DOHH2 (cell line): ENCODE measurements at regions not wholly inside any gene's neighbourhood (a gene's known extent, or its start where the extent isn't known, plus 50 kb on each side); places are given as distances from the start of the nearest gene placed in this dataset.
A peak's percentile ranks its signal among the peaks of the same experiment; 100 is the strongest.

Experiments used
- H3F3A ChIP-seq: fragments of 200-600 bp; sonication (generic), shearing (Covaris generic); 2 replicates; pipeline ENCODE4 v1.6.0; 2016; ENCODE audit warnings: antibody characterized with exemption, mild to moderate bottlenecking; ENCODE audit not compliant: control insufficient read depth, insufficient read depth
- H3K27ac ChIP-seq: fragments of 200-600 bp; sonication (generic); 2 replicates; pipeline ENCODE4 v1.5.1; 2014; ENCODE audit warnings: low read depth, mild to moderate bottlenecking, low read length, moderate library complexity
- H3K27me3 ChIP-seq: fragments of 200-600 bp; sonication (generic); 2 replicates; pipeline ENCODE4 v1.6.1; 2014; ENCODE audit warnings: mild to moderate bottlenecking, low read length, mixed read lengths; ENCODE audit not compliant: control insufficient read depth
- H3K36me3 ChIP-seq: fragments of 200-600 bp; sonication (generic); 2 replicates; pipeline ENCODE4 v1.6.1; 2014; ENCODE audit warnings: mild to moderate bottlenecking, low read length, moderate library complexity, mixed read lengths; ENCODE audit not compliant: control insufficient read depth
- H3K4me1 ChIP-seq: fragments of 200-600 bp; sonication (generic); 2 replicates; pipeline ENCODE4 v1.6.1; 2014; ENCODE audit warnings: mild to moderate bottlenecking, low read length, mixed read lengths; ENCODE audit not compliant: control insufficient read depth
- H3K4me2 ChIP-seq: fragments of 200-600 bp; sonication (generic); 2 replicates; pipeline ENCODE4 v1.6.0; 2014; ENCODE audit warnings: mild to moderate bottlenecking, low read length, moderate library complexity
- H3K4me3 ChIP-seq: fragments of 200-600 bp; sonication (generic); 2 replicates; pipeline ENCODE4 v1.5.1; 2014; ENCODE audit warnings: mild to moderate bottlenecking, low read length, mixed read lengths
- H3K79me2 ChIP-seq: fragments of 200-600 bp; sonication (generic); 2 replicates; pipeline ENCODE4 v1.6.1; 2014; ENCODE audit warnings: mild to moderate bottlenecking, low read length, mixed read lengths; ENCODE audit not compliant: control insufficient read depth
- H3K9me2 ChIP-seq: fragments of 200-600 bp; sonication (generic); replicated peaks from 2 replicates; pipeline ENCODE4 v1.6.1; 2014; ENCODE audit warnings: mild to moderate bottlenecking, low read length, mixed read lengths; ENCODE audit not compliant: control insufficient read depth
- H3K9me3 ChIP-seq: fragments of 200-600 bp; sonication (generic); 2 replicates; pipeline ENCODE4 v1.6.1; 2014; ENCODE audit warnings: antibody characterized with exemption, low read length, mixed read lengths; ENCODE audit not compliant: control insufficient read depth, insufficient read depth
- H4K20me1 ChIP-seq: fragments of 200-600 bp; sonication (generic); 2 replicates; pipeline ENCODE4 v1.6.0; 2014; ENCODE audit warnings: low read depth, mild to moderate bottlenecking, antibody characterized with exemption, low read length, moderate library complexity; ENCODE audit not compliant: control insufficient read depth, insufficient read depth
- CTCF ChIP-seq: fragments of 200-600 bp; sonication (generic); IDR thresholded peaks from one replicate; pipeline ENCODE4 v1.5.1; 2014; ENCODE audit warnings: antibody characterized with exemption, mild to moderate bottlenecking, low read depth, low read length; ENCODE audit not compliant: poor library complexity, severe bottlenecking
- EZH2phosphoT487 ChIP-seq: fragments of 200-600 bp; sonication (generic); IDR thresholded peaks from 2 replicates; pipeline ENCODE4 v1.6.1; 2017; ENCODE audit warnings: borderline replicate concordance, mild to moderate bottlenecking, antibody characterized with exemption, low read length, moderate library complexity, mixed read lengths

GRCh38 chr1:221166559-221167318, 287.5 kb downstream of the HLX start:
- peak overlapping the region; percentile 68 for H3K4me3 ChIP-seq
- peak overlapping the region; percentile 91 for H3K4me2 ChIP-seq
- H3K9me2 ChIP-seq, result no peaks in the 10 kb centered on the region
- H4K20me1 ChIP-seq, result no peaks in the 10 kb centered on the region
- H3K4me1 ChIP-seq, result peaks cover 84% of the 10 kb centered on the region
- no peaks in the 10 kb centered on the region for H3K27me3 ChIP-seq
- H3K27ac ChIP-seq, result peak overlapping the region; percentile 97
- H3K36me3 ChIP-seq, result peaks cover 2% of the 10 kb centered on the region; the same call in 1 of the 2 replicates
- TF ChIP-seq CTCF, result no peak
- TF ChIP-seq EZH2phosphoT487, result no peak
- peaks cover 23% of the 10 kb centered on the region for H3F3A ChIP-seq
- peaks cover 9% of the 10 kb centered on the region; the same call in 1 of the 2 replicates for H3K9me3 ChIP-seq
- H3K79me2 ChIP-seq, result no peaks in the 10 kb centered on the region

- peak overlapping the region; percentile 91 for H3K4me2 ChIP-seq
Measured at GRCh38 chr1:221169447-221169889, 290.2 kb downstream of the HLX start.

GRCh38 chr1:221170171-221170570, 290.9 kb downstream of the HLX start:
- Histone ChIP-seq H3K36me3 (no peaks in the 10 kb centered on the region), H3K9me3 (peaks cover 10% of the 10 kb centered on the region; the same call in 1 of the 2 replicates), H4K20me1 (no peaks in the 10 kb centered on the region), H3K4me2 (peak overlapping the region; percentile 91; the same call in 1 of the 2 replicates), H3K27me3 (no peaks in the 10 kb centered on the region), H3K27ac (no peak overlapping the region), H3K9me2 (no peaks in the 10 kb centered on the region), H3K4me3 (no peak overlapping the region), H3K4me1 (peaks cover 56% of the 10 kb centered on the region), H3F3A (peaks cover 18% of the 10 kb centered on the region), H3K79me2 (no peaks in the 10 kb centered on the region)
- no peak for TF ChIP-seq CTCF
- no peak for TF ChIP-seq EZH2phosphoT487

More at GRCh38 chr1:221169447-221169889, 290.2 kb downstream of the HLX start:
- H3K27ac ChIP-seq, result peak overlapping the region; percentile 97
- peaks cover 10% of the 10 kb centered on the region; the same call in 1 of the 2 replicates for H3K9me3 ChIP-seq
- no peaks in the 10 kb centered on the region for H3K79me2 ChIP-seq
- H3K27me3 ChIP-seq, result no peaks in the 10 kb centered on the region
- peaks cover 2% of the 10 kb centered on the region; the same call in 1 of the 2 replicates for H3K36me3 ChIP-seq
- peak overlapping the region; percentile 37 for H3K4me3 ChIP-seq
- no peaks in the 10 kb centered on the region for H3K9me2 ChIP-seq
- TF ChIP-seq EZH2phosphoT487 (no peak), CTCF (no peak)
- peaks cover 18% of the 10 kb centered on the region for H3F3A ChIP-seq
- H4K20me1 ChIP-seq, result no peaks in the 10 kb centered on the region
- H3K4me1 ChIP-seq, result peaks cover 63% of the 10 kb centered on the region
